ENCODE measurements at regions not wholly inside any gene's neighbourhood (a gene's known extent, or its start where the extent isn't known, plus 50 kb on each side); places are given as distances from the start of the nearest gene placed in this dataset.

GRCh38 chr3:480070-480469 is 283.5 kb downstream of the CHL1 start:
- 33% methylated on average over 1 of the region's 1 CpG for WGBS (ENCODE audit: insufficient coverage, low coverage, low lambda C conversion rate, missing lambda C conversion rate)
- H3K9me3 ChIP-seq, result no peaks in the 10 kb centered on the region
- H3K36me3 ChIP-seq, result no peaks in the 10 kb centered on the region
- no peak for TF ChIP-seq POLR2A (IDR thresholded peaks at IDR 0.05)
- no peak for TF ChIP-seq CTCF (IDR thresholded peaks at IDR 0.05)
- no peak for DNase-seq
- no peak overlapping the region for H3K27ac ChIP-seq
- no peaks in the 10 kb centered on the region for H3K4me1 ChIP-seq
- intact Hi-C loops (cut with DNase I), result no loop called here
- no peak for ATAC-seq
- no peaks in the 10 kb centered on the region for H3K27me3 ChIP-seq
- H3K4me3 ChIP-seq, result no peak overlapping the region

GRCh38 chr3:481111-481510 is 284.5 kb downstream of the CHL1 start:
- DNase-seq (no peak), ATAC-seq (no peak)
- Histone ChIP-seq H3K27me3 (no peaks in the 10 kb centered on the region), H3K4me3 (no peak overlapping the region), H3K4me1 (no peaks in the 10 kb centered on the region), H3K27ac (no peak overlapping the region), H3K36me3 (no peaks in the 10 kb centered on the region), H3K9me3 (no peaks in the 10 kb centered on the region)
- intact Hi-C loops (cut with DNase I), result no loop called here
- TF ChIP-seq POLR2A (IDR thresholded peaks at IDR 0.05), result no peak
- no peak for TF ChIP-seq CTCF (IDR thresholded peaks at IDR 0.05)
- WGBS (ENCODE audit: insufficient coverage, low coverage, low lambda C conversion rate, missing lambda C conversion rate), result 51% methylated on average over 3 of the region's 3 CpGs

- Histone ChIP-seq H3K4me1 (no peaks in the 10 kb centered on the region), H3K4me3 (no peak overlapping the region), H3K36me3 (no peaks in the 10 kb centered on the region), H3K9me3 (no peaks in the 10 kb centered on the region), H3K27me3 (no peaks in the 10 kb centered on the region), H3K27ac (no peak overlapping the region)
- ATAC-seq (peak; percentile 46 to 77 (median 70)), DNase-seq (no peak)
- WGBS (ENCODE audit: insufficient coverage, low coverage, low lambda C conversion rate, missing lambda C conversion rate), result 28% methylated on average over 3 of the region's 3 CpGs
- intact Hi-C loops (cut with DNase I), result no loop called here
- TF ChIP-seq POLR2A (IDR thresholded peaks at IDR 0.05), result no peak
- TF ChIP-seq CTCF (IDR thresholded peaks at IDR 0.05), result peak; percentile 40 to 51 (median 44)
Observed at GRCh38 chr3:481680-482079, 285.1 kb downstream of the CHL1 start.

GRCh38 chr3:482479-482878 is 285.9 kb downstream of the CHL1 start:
- 90% methylated on average over 19 of the region's 32 CpGs for WGBS (ENCODE audit: insufficient coverage, low coverage, low lambda C conversion rate, missing lambda C conversion rate)
- no peak overlapping the region for H3K4me3 ChIP-seq
- H3K27me3 ChIP-seq, result no peaks in the 10 kb centered on the region
- DNase-seq, result no peak
- H3K9me3 ChIP-seq, result no peaks in the 10 kb centered on the region
- no peaks in the 10 kb centered on the region for H3K36me3 ChIP-seq
- ATAC-seq, result no peak
- no peaks in the 10 kb centered on the region for H3K4me1 ChIP-seq
- H3K27ac ChIP-seq, result no peak overlapping the region
- TF ChIP-seq POLR2A (IDR thresholded peaks at IDR 0.05), result no peak
- no peak for TF ChIP-seq CTCF (IDR thresholded peaks at IDR 0.05)
- intact Hi-C loops (cut with DNase I), result no loop called here

GRCh38 chr3:484341-484740 is 287.8 kb downstream of the CHL1 start:
- no peaks in the 10 kb centered on the region for H3K27me3 ChIP-seq
- H3K4me1 ChIP-seq, result no peaks in the 10 kb centered on the region
- H3K4me3 ChIP-seq, result no peak overlapping the region
- intact Hi-C loops (cut with DNase I), result no loop called here
- ATAC-seq, result no peak
- no peaks in the 10 kb centered on the region for H3K9me3 ChIP-seq
- H3K27ac ChIP-seq, result no peak overlapping the region
- DNase-seq, result no peak
- 58% methylated on average over 2 of the region's 2 CpGs for WGBS (ENCODE audit: insufficient coverage, low coverage, low lambda C conversion rate, missing lambda C conversion rate)
- no peaks in the 10 kb centered on the region for H3K36me3 ChIP-seq
- no peak for TF ChIP-seq CTCF (IDR thresholded peaks at IDR 0.05)
- TF ChIP-seq POLR2A (IDR thresholded peaks at IDR 0.05), result no peak

Measured in right lobe of liver (tissue), 6 donors.